ENCODE measurements at regions not wholly inside any gene's neighbourhood (a gene's known extent, or its start where the extent isn't known, plus 50 kb on each side); places are given as distances from the start of the nearest gene placed in this dataset.

- no peak for FAIRE-seq
- H4K20me1 ChIP-seq (ENCODE audit: insufficient read depth, low read length) = no peaks in the 10 kb centered on the region
- H3K9ac ChIP-seq (ENCODE audit: insufficient read depth, low read depth, low read length) = no peak overlapping the region
- WGBS (ENCODE audit: low lambda C conversion rate) = 42% methylated on average over 3 of the region's 3 CpGs
- H3K4me1 ChIP-seq (ENCODE audit: insufficient read depth, low read length) = no peaks in the 10 kb centered on the region
- H3K27ac ChIP-seq (ENCODE audit: extremely low read length, insufficient read depth, low read length) = no peak overlapping the region
- no peaks in the 10 kb centered on the region for H3K79me2 ChIP-seq (ENCODE audit: insufficient read depth, low read length)
- no peak overlapping the region for H3K4me2 ChIP-seq (ENCODE audit: low read depth, low read length)
- H2AFZ ChIP-seq (ENCODE audit: low read length) = no peak overlapping the region
- intact Hi-C loops (cut with micrococcal nuclease; ENCODE audit: unreplicated experiment) (no loop called here), in situ Hi-C loops (cut with HindIII; ENCODE audit: extremely low pct_ligation_motif_present, low pct_unique_long_range_greater_than_20kb) (no loop called here)
- H3K27me3 ChIP-seq (ENCODE audit: control insufficient read depth in 1 of 2, insufficient read depth in 2 of 2, low read length in 2 of 2) = no peaks in the 10 kb centered on the region
- CTCF ChIA-PET (ENCODE audit: low intra/inter-chr PET ratio, low total read pairs) = no interaction called here
- no peak for DNase-seq (ENCODE audit: low spot score)
- TF ChIP-seq ZBTB2 (CRISPR knock-in tag; IDR thresholded peaks at IDR 0.05; ENCODE audit: low read depth) = no peak
- no peak for TF ChIP-seq SNRNP70 (IDR thresholded peaks at IDR 0.05; ENCODE audit: low read depth, low read length)
- no peak for TF ChIP-seq CCAR2 (optimal IDR thresholded peaks at IDR 0.05; ENCODE audit: low read depth, low read length)
- TF ChIP-seq CSRNP2 (CRISPR knock-in tag; conservative IDR thresholded peaks at IDR 0.05; ENCODE audit: low read depth) = no peak
- TF ChIP-seq ZNF101 (CRISPR knock-in tag; IDR thresholded peaks at IDR 0.05; ENCODE audit: borderline replicate concordance, low read depth) = no peak
- no peak for TF ChIP-seq ZNF484 (CRISPR knock-in tag; IDR thresholded peaks at IDR 0.05; ENCODE audit: borderline replicate concordance, low read depth)
- TF ChIP-seq KLF11 (CRISPR knock-in tag; IDR thresholded peaks at IDR 0.05) = no peak
- no peak for TF ChIP-seq NPAS2 (CRISPR knock-in tag; IDR thresholded peaks at IDR 0.05; ENCODE audit: borderline replicate concordance)
- TF ChIP-seq SAFB2 (CRISPR knock-in tag; IDR thresholded peaks at IDR 0.05; ENCODE audit: borderline replicate concordance, low read depth) = no peak
- TF ChIP-seq LBX2 (CRISPR knock-in tag; IDR thresholded peaks at IDR 0.05; ENCODE audit: borderline replicate concordance) = no peak
- TF ChIP-seq U2AF1 (optimal IDR thresholded peaks at IDR 0.05; ENCODE audit: low read depth, low read length) = no peak
- TF ChIP-seq SMAD9 (CRISPR knock-in tag; IDR thresholded peaks at IDR 0.05) = no peak
- TF ChIP-seq ZFP36 (IDR thresholded peaks at IDR 0.05; ENCODE audit: borderline replicate concordance, low read depth, low read length, partially characterized antibody) = no peak
- no peak for TF ChIP-seq ZNF33A (CRISPR knock-in tag; IDR thresholded peaks at IDR 0.05; ENCODE audit: borderline replicate concordance)
- no peak for TF ChIP-seq THYN1 (CRISPR knock-in tag; IDR thresholded peaks at IDR 0.05; ENCODE audit: borderline replicate concordance, low read depth)
- TF ChIP-seq SKI (IDR thresholded peaks at IDR 0.05; ENCODE audit: partially characterized antibody) = no peak
- no peak for TF ChIP-seq ZNF792 (CRISPR knock-in tag; IDR thresholded peaks at IDR 0.05)
- BruUV-seq (replicated peaks) = no TSS peak
- no peak for ATAC-seq
- H3K4me3 ChIP-seq (replicated peaks in 1 of 3; ENCODE audit: insufficient read depth in 1 of 3, low read depth in 2 of 3, low read length in 3 of 3) = no peak overlapping the region
- no peaks in the 10 kb centered on the region for H3K9me3 ChIP-seq (ENCODE audit: low read length)
- POLR2A ChIA-PET = no interaction called here
- no peaks in the 10 kb centered on the region for H3K36me3 ChIP-seq (replicated peaks in 1 of 2; ENCODE audit: control insufficient read depth in 1 of 2, insufficient read depth in 2 of 2, low read length in 2 of 2)
These were observed 126.0 kb downstream of the RAP2A start for GRCh38 chr13:97559981-97560380.
